ENCODE measurements at regions not wholly inside any gene's neighbourhood (a gene's known extent, or its start where the extent isn't known, plus 50 kb on each side); places are given as distances from the start of the nearest gene placed in this dataset.

- no peak for TF ChIP-seq CTCF (IDR thresholded peaks at IDR 0.05)
- no peak for TF ChIP-seq POLR2A (IDR thresholded peaks at IDR 0.05)
Observed at GRCh38 chr22:22168941-22169867, 75.4 kb upstream of the VPREB1 start.

All from Peyer's patch (tissue), 4 donors.